ENCODE measurements at regions not wholly inside any gene's neighbourhood (a gene's known extent, or its start where the extent isn't known, plus 50 kb on each side); places are given as distances from the start of the nearest gene placed in this dataset.

DNA sequence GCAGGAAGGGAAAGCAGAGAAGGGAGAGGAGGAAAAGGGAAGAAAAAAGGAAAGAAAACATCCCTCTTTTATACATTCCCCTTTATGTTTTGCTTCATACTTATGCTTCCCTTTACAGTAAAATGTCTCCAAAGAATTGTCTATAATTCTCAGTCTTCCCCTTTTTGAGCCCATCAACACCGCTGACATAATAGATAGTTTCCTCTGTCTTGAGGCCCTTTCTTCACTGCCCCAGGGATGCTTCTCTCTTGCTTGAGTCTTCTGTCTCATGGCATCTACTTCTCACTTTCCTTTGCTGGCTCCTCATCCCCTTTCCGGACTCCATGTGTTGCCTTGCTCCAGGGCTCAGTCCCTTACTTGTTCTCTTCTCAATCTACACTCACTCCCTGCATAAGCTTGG is 99.7 kb upstream of the DAZL start:
- no peak for TF ChIP-seq RXRA (IDR thresholded peaks at IDR 0.05)
- TF ChIP-seq, protein P1, sequence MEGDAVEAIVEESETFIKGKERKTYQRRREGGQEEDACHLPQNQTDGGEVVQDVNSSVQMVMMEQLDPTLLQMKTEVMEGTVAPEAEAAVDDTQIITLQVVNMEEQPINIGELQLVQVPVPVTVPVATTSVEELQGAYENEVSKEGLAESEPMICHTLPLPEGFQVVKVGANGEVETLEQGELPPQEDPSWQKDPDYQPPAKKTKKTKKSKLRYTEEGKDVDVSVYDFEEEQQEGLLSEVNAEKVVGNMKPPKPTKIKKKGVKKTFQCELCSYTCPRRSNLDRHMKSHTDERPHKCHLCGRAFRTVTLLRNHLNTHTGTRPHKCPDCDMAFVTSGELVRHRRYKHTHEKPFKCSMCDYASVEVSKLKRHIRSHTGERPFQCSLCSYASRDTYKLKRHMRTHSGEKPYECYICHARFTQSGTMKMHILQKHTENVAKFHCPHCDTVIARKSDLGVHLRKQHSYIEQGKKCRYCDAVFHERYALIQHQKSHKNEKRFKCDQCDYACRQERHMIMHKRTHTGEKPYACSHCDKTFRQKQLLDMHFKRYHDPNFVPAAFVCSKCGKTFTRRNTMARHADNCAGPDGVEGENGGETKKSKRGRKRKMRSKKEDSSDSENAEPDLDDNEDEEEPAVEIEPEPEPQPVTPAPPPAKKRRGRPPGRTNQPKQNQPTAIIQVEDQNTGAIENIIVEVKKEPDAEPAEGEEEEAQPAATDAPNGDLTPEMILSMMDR (IDR thresholded peaks at IDR 0.05; ENCODE audit: low read depth, low read length, missing input control), result no peak
- TF ChIP-seq RAD21 (IDR thresholded peaks at IDR 0.05), result no peak
- no peak for TF ChIP-seq GABPA (IDR thresholded peaks at IDR 0.05 in 1 of 2, conservative IDR thresholded peaks at IDR 0.05 in 1 of 2)
- TF ChIP-seq, protein P2, sequence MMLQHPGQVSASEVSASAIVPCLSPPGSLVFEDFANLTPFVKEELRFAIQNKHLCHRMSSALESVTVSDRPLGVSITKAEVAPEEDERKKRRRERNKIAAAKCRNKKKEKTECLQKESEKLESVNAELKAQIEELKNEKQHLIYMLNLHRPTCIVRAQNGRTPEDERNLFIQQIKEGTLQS (IDR thresholded peaks at IDR 0.05), result no peak
- TF ChIP-seq TAF1 (conservative IDR thresholded peaks at IDR 0.05), result no peak
- TF ChIP-seq, protein P3, sequence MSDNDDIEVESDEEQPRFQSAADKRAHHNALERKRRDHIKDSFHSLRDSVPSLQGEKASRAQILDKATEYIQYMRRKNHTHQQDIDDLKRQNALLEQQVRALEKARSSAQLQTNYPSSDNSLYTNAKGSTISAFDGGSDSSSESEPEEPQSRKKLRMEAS (IDR thresholded peaks at IDR 0.05), result no peak
- no peak for TF ChIP-seq YY1 (IDR thresholded peaks at IDR 0.05)
- TF ChIP-seq FOXA2 (IDR thresholded peaks at IDR 0.05), result no peak
- TF ChIP-seq, protein P4, sequence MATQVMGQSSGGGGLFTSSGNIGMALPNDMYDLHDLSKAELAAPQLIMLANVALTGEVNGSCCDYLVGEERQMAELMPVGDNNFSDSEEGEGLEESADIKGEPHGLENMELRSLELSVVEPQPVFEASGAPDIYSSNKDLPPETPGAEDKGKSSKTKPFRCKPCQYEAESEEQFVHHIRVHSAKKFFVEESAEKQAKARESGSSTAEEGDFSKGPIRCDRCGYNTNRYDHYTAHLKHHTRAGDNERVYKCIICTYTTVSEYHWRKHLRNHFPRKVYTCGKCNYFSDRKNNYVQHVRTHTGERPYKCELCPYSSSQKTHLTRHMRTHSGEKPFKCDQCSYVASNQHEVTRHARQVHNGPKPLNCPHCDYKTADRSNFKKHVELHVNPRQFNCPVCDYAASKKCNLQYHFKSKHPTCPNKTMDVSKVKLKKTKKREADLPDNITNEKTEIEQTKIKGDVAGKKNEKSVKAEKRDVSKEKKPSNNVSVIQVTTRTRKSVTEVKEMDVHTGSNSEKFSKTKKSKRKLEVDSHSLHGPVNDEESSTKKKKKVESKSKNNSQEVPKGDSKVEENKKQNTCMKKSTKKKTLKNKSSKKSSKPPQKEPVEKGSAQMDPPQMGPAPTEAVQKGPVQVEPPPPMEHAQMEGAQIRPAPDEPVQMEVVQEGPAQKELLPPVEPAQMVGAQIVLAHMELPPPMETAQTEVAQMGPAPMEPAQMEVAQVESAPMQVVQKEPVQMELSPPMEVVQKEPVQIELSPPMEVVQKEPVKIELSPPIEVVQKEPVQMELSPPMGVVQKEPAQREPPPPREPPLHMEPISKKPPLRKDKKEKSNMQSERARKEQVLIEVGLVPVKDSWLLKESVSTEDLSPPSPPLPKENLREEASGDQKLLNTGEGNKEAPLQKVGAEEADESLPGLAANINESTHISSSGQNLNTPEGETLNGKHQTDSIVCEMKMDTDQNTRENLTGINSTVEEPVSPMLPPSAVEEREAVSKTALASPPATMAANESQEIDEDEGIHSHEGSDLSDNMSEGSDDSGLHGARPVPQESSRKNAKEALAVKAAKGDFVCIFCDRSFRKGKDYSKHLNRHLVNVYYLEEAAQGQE (IDR thresholded peaks at IDR 0.05), result no peak
- no peak for TF ChIP-seq JUND (IDR thresholded peaks at IDR 0.05)
- TF ChIP-seq EGR1 (IDR thresholded peaks at IDR 0.05; ENCODE audit: low read depth in 2 of 2), result no peak
- TF ChIP-seq NR2F2 (IDR thresholded peaks at IDR 0.05), result no peak

Data from liver (tissue), 3 donors.